ENCODE measurements at regions not wholly inside any gene's neighbourhood (a gene's known extent, or its start where the extent isn't known, plus 50 kb on each side); places are given as distances from the start of the nearest gene placed in this dataset.
"Not testable (repeated sequence)": the region's sequence is repeated elsewhere in the genome, so short reads cannot be mapped to it uniquely, and the experiment has no call there.

- no peaks in the 10 kb centered on the region for H3K4me1 ChIP-seq
- no peak overlapping the region for H3K27ac ChIP-seq
- DNase-seq: no peak
- TF ChIP-seq POLR2A (IDR thresholded peaks at IDR 0.05): no peak
- TF ChIP-seq CTCF (IDR thresholded peaks at IDR 0.05): no peak
- H3K36me3 ChIP-seq: no peaks in the 10 kb centered on the region
- no peaks in the 10 kb centered on the region for H3K27me3 ChIP-seq
- no peak overlapping the region for H3K4me3 ChIP-seq
- H3K9me3 ChIP-seq: no peaks in the 10 kb centered on the region
These were observed 328.9 kb upstream of the PRICKLE1 start for GRCh38 chr12:42918443-42918842.

GRCh38 chr12:42916143-42916542, 326.6 kb upstream of the PRICKLE1 start:
- H3K27ac ChIP-seq: no peak overlapping the region

GRCh38 chr12:42915426-42915825, 325.9 kb upstream of the PRICKLE1 start:
- peaks cover 0 to 6% (median 0%) of the 10 kb centered on the region in 4 donors for H3K9me3 ChIP-seq
- no peak overlapping the region for H3K27ac ChIP-seq
- DNase-seq: no peak

More at GRCh38 chr12:42916143-42916542, 326.6 kb upstream of the PRICKLE1 start:
- no peak for DNase-seq
- Histone ChIP-seq H3K9me3 (peaks cover 0 to 6% (median 0%) of the 10 kb centered on the region in 4 donors), H3K27me3 (no peaks in the 10 kb centered on the region), H3K4me3 (no peak overlapping the region), H3K36me3 (no peaks in the 10 kb centered on the region), H3K4me1 (no peaks in the 10 kb centered on the region)
- no peak for TF ChIP-seq POLR2A (IDR thresholded peaks at IDR 0.05)
- TF ChIP-seq CTCF (IDR thresholded peaks at IDR 0.05): no peak

GRCh38 chr12:42912367-42912766, 322.8 kb upstream of the PRICKLE1 start:
- Histone ChIP-seq H3K27ac (no peak overlapping the region), H3K9me3 (peaks cover 0 to 6% (median 0%) of the 10 kb centered on the region in 4 donors), H3K4me3 (no peak overlapping the region), H3K36me3 (no peaks in the 10 kb centered on the region), H3K27me3 (no peaks in the 10 kb centered on the region), H3K4me1 (no peaks in the 10 kb centered on the region)
- DNase-seq: no peak
- TF ChIP-seq CTCF (IDR thresholded peaks at IDR 0.05): no peak
- no peak for TF ChIP-seq POLR2A (IDR thresholded peaks at IDR 0.05)

More at GRCh38 chr12:42915426-42915825, 325.9 kb upstream of the PRICKLE1 start:
- TF ChIP-seq POLR2A (IDR thresholded peaks at IDR 0.05) (no peak), CTCF (IDR thresholded peaks at IDR 0.05) (no peak)
- no peaks in the 10 kb centered on the region for H3K27me3 ChIP-seq
- no peaks in the 10 kb centered on the region for H3K36me3 ChIP-seq
- no peaks in the 10 kb centered on the region for H3K4me1 ChIP-seq
- H3K4me3 ChIP-seq: no peak overlapping the region

- Histone ChIP-seq H3K4me1 (no peaks in the 10 kb centered on the region), H3K4me3 (no peak overlapping the region), H3K27me3 (no peaks in the 10 kb centered on the region), H3K36me3 (no peaks in the 10 kb centered on the region), H3K9me3 (peaks cover 0 to 6% (median 0%) of the 10 kb centered on the region in 4 donors), H3K27ac (no peak overlapping the region)
- no peak for TF ChIP-seq POLR2A (IDR thresholded peaks at IDR 0.05)
- no peak for TF ChIP-seq CTCF (IDR thresholded peaks at IDR 0.05)
- DNase-seq: no peak
These were observed 321.1 kb upstream of the PRICKLE1 start for GRCh38 chr12:42910656-42911055.

- no peaks in the 10 kb centered on the region for H3K27me3 ChIP-seq
- no peak for DNase-seq
- H3K27ac ChIP-seq: no peak overlapping the region
- peaks cover 0 to 6% (median 0%) of the 10 kb centered on the region in 4 donors for H3K9me3 ChIP-seq
- no peaks in the 10 kb centered on the region for H3K4me1 ChIP-seq
- TF ChIP-seq POLR2A (IDR thresholded peaks at IDR 0.05): no peak
- no peak for TF ChIP-seq CTCF (IDR thresholded peaks at IDR 0.05)
- H3K36me3 ChIP-seq: no peaks in the 10 kb centered on the region
- H3K4me3 ChIP-seq: no peak overlapping the region
These were observed 319.2 kb upstream of the PRICKLE1 start for GRCh38 chr12:42908712-42909111.

GRCh38 chr12:42906801-42907200, 317.3 kb upstream of the PRICKLE1 start:
- H3K9me3 ChIP-seq, H3K36me3 ChIP-seq, H3K27ac ChIP-seq, H3K4me1 ChIP-seq, H3K27me3 ChIP-seq, H3K4me3 ChIP-seq, DNase-seq: not testable (repeated sequence)

Measured in Peyer's patch (tissue), 4 donors.